GM23338 (cell line): ENCODE measurements at regions not wholly inside any gene's neighbourhood (a gene's known extent, or its start where the extent isn't known, plus 50 kb on each side); places are given as distances from the start of the nearest gene placed in this dataset.

Experiments
- ATAC-seq: fragments of 200-7000 bp; cut with Tn5 transposase; 3 replicates; pipeline ENCODE4 v1.9.1; 2020
- DNase-seq: peaks from one replicate; pipeline ENCODE4 v3.0.0-alpha.2; 2015; ENCODE audit warnings: low spot score
- H2AFZ ChIP-seq: fragments of 200-600 bp; sonication (generic); 2 replicates; pipeline ENCODE4 v1.8.0; 2016; ENCODE audit warnings: antibody characterized with exemption, mild to moderate bottlenecking, moderate library complexity
- H3F3A ChIP-seq: fragments of 200-600 bp; sonication (generic); replicated peaks from 2 replicates; pipeline ENCODE4 v1.8.0; 2017; ENCODE audit warnings: antibody characterized with exemption, mixed run types, low read depth
- H3K27ac ChIP-seq: fragments of 200-600 bp; sonication (generic); 2 replicates; pipeline ENCODE4 v1.6.1; 2016; ENCODE audit warnings: low read depth
- H3K27me3 ChIP-seq: fragments of 200-600 bp; sonication (generic); 2 replicates; pipeline ENCODE4 v1.8.0; 2016; ENCODE audit warnings: mild to moderate bottlenecking, mixed run types, moderate library complexity; ENCODE audit not compliant: insufficient read depth
- H3K36me3 ChIP-seq: fragments of 200-600 bp; sonication (generic); 2 replicates; pipeline ENCODE4 v1.8.0; 2016; ENCODE audit warnings: mild to moderate bottlenecking; ENCODE audit not compliant: insufficient read depth
- H3K4me1 ChIP-seq: fragments of 200-600 bp; sonication (generic); 2 replicates; pipeline ENCODE4 v1.8.0; 2016; ENCODE audit warnings: mild to moderate bottlenecking, moderate library complexity; ENCODE audit not compliant: insufficient read depth
- H3K4me2 ChIP-seq: fragments of 200-600 bp; sonication (generic); 2 replicates; pipeline ENCODE4 v1.7.1; 2017; ENCODE audit warnings: mixed run types
- H3K4me3 ChIP-seq: fragments of 200-600 bp; sonication (generic); 2 replicates; pipeline ENCODE4 v1.6.1; 2016; ENCODE audit warnings: mixed run types
- H3K79me2 ChIP-seq: fragments of 200-600 bp; sonication (generic); replicated peaks from 2 replicates; pipeline ENCODE4 v1.8.0; 2017; ENCODE audit warnings: mild to moderate bottlenecking; ENCODE audit not compliant: insufficient read depth
- H3K9me2 ChIP-seq: fragments of 200-600 bp; sonication (generic); 2 replicates; pipeline ENCODE4 v1.8.0; 2017; ENCODE audit not compliant: insufficient read depth
- H4K20me1 ChIP-seq: fragments of 200-600 bp; sonication (generic); replicated peaks from 2 replicates; pipeline ENCODE4 v1.8.0; 2017; ENCODE audit warnings: mild to moderate bottlenecking; ENCODE audit not compliant: insufficient read depth
- H3K27ac Mint-ChIP-seq: 2 replicates; pipeline ENCODE4 v1.8.0; 2020; ENCODE audit warnings: inconsistent platforms, mild to moderate bottlenecking, moderate library complexity, mixed read lengths
- H3K27me3 Mint-ChIP-seq: 3 replicates; pipeline ENCODE4 v1.8.0; 2022; ENCODE audit warnings: low read depth, mild to moderate bottlenecking, moderate library complexity, mixed read lengths, inconsistent platforms; ENCODE audit not compliant: insufficient read depth, poor library complexity
- H3K36me3 Mint-ChIP-seq: 3 replicates; pipeline ENCODE4 v1.8.0; 2021; ENCODE audit warnings: low read depth, mild to moderate bottlenecking, inconsistent platforms, moderate library complexity, mixed read lengths
- H3K4me1 Mint-ChIP-seq: 3 replicates; pipeline ENCODE4 v1.8.0; 2020; ENCODE audit warnings: mild to moderate bottlenecking, inconsistent platforms, mixed read lengths
- H3K4me3 Mint-ChIP-seq: 3 replicates; pipeline ENCODE4 v1.8.0; 2021; ENCODE audit warnings: moderate library complexity, mild to moderate bottlenecking, inconsistent platforms, mixed read lengths
- H3K9me3 Mint-ChIP-seq: 3 replicates; pipeline ENCODE4 v1.8.0; 2020; ENCODE audit warnings: moderate library complexity, mild to moderate bottlenecking, inconsistent platforms, mixed read lengths
- CREB1 ChIP-seq: fragments of 250-450 bp; sonication (Bioruptor Pico); IDR thresholded peaks from 2 replicates; pipeline ENCODE4 v1.5.0; 2020; ENCODE audit warnings: low read depth, mild to moderate bottlenecking, moderate library complexity
- CTCF ChIP-seq, 2 experiments: fragments of 200-600 bp in 1 of 2; sonication (generic) in 1 of 2; conservative IDR thresholded peaks; 2 replicates each; pipeline versions ENCODE4 v1.5.1 to v1.6.1; 2016 to 2017; ENCODE audit warnings: antibody characterized with exemption in 2 of 2, low read depth in 2 of 2, mild to moderate bottlenecking in 2 of 2, moderate library complexity in 1 of 2
- ETS1 ChIP-seq: IDR thresholded peaks from 2 replicates; pipeline ENCODE4 v1.6.1; 2016; ENCODE audit warnings: antibody characterized with exemption
- EZH2 ChIP-seq: fragments of 200-600 bp; sonication (generic); IDR thresholded peaks from one replicate; pipeline ENCODE4 v1.8.0; 2017; ENCODE audit warnings: antibody characterized with exemption, mild to moderate bottlenecking, low read depth; ENCODE audit not compliant: unreplicated experiment
- EZH2phosphoT487 ChIP-seq: fragments of 200-600 bp; sonication (generic); IDR thresholded peaks from one replicate; pipeline ENCODE4 v1.8.1; 2018; ENCODE audit warnings: antibody characterized with exemption; ENCODE audit not compliant: unreplicated experiment
- JUNB ChIP-seq: IDR thresholded peaks from one replicate; pipeline ENCODE4 v1.6.1; 2016; ENCODE audit warnings: antibody characterized with exemption; ENCODE audit not compliant: unreplicated experiment
- NANOG ChIP-seq: IDR thresholded peaks from 2 replicates; pipeline ENCODE4 v1.6.1; 2016; ENCODE audit warnings: antibody characterized with exemption, borderline replicate concordance
- POLR2AphosphoS5 ChIP-seq: IDR thresholded peaks from 2 replicates; pipeline ENCODE4 v1.6.1; 2016; ENCODE audit warnings: antibody characterized with exemption, low read depth
- STAT1 ChIP-seq: IDR thresholded peaks from one replicate; pipeline ENCODE4 v1.6.1; 2016; ENCODE audit warnings: antibody characterized with exemption; ENCODE audit not compliant: unreplicated experiment
- ZNF114 ChIP-seq: fragments of 250-450 bp; sonication (Bioruptor Pico); IDR thresholded peaks from 2 replicates; pipeline ENCODE4 v1.5.0; 2020; ENCODE audit warnings: mild to moderate bottlenecking, moderate library complexity
- ZNF331 ChIP-seq: fragments of 250-450 bp; sonication (Bioruptor Pico); IDR thresholded peaks from 2 replicates; pipeline ENCODE4 v1.5.0; 2020; ENCODE audit warnings: low read depth, mild to moderate bottlenecking, moderate library complexity
- ZNF462 ChIP-seq: fragments of 250-450 bp; sonication (Bioruptor Pico); IDR thresholded peaks from 2 replicates; pipeline ENCODE4 v1.5.0; 2020; ENCODE audit warnings: mild to moderate bottlenecking, moderate library complexity
- TF ChIP-seq, protein P1 (sequence below): IDR thresholded peaks from one replicate; pipeline ENCODE4 v1.6.1; 2018; ENCODE audit warnings: antibody characterized with exemption; ENCODE audit not compliant: unreplicated experiment

- Mint-ChIP-seq H3K9me3 (no peaks in the 10 kb centered on the region), H3K4me1 (peaks cover 15% of the 10 kb centered on the region; the same call in 2 of the 3 replicates), H3K36me3 (no peaks in the 10 kb centered on the region), H3K27ac (no peak overlapping the region), H3K4me3 (no peak overlapping the region), H3K27me3 (no peaks in the 10 kb centered on the region)
- no peaks in the 10 kb centered on the region for H3K79me2 ChIP-seq
- TF ChIP-seq NANOG (no peak), JUNB (no peak), CTCF (conservative IDR thresholded peaks at IDR 0.05; ENCODE audit: low read depth in 2 of 2) (no peak), POLR2AphosphoS5 (no peak), ETS1 (no peak), EZH2phosphoT487 (no peak), ZNF462 (no peak), ZNF331 (CRISPR knock-in tag) (no peak), STAT1 (no peak), CREB1 (CRISPR knock-in tag) (no peak), ZNF114 (CRISPR knock-in tag) (no peak), EZH2 (no peak)
- TF ChIP-seq, protein P1, sequence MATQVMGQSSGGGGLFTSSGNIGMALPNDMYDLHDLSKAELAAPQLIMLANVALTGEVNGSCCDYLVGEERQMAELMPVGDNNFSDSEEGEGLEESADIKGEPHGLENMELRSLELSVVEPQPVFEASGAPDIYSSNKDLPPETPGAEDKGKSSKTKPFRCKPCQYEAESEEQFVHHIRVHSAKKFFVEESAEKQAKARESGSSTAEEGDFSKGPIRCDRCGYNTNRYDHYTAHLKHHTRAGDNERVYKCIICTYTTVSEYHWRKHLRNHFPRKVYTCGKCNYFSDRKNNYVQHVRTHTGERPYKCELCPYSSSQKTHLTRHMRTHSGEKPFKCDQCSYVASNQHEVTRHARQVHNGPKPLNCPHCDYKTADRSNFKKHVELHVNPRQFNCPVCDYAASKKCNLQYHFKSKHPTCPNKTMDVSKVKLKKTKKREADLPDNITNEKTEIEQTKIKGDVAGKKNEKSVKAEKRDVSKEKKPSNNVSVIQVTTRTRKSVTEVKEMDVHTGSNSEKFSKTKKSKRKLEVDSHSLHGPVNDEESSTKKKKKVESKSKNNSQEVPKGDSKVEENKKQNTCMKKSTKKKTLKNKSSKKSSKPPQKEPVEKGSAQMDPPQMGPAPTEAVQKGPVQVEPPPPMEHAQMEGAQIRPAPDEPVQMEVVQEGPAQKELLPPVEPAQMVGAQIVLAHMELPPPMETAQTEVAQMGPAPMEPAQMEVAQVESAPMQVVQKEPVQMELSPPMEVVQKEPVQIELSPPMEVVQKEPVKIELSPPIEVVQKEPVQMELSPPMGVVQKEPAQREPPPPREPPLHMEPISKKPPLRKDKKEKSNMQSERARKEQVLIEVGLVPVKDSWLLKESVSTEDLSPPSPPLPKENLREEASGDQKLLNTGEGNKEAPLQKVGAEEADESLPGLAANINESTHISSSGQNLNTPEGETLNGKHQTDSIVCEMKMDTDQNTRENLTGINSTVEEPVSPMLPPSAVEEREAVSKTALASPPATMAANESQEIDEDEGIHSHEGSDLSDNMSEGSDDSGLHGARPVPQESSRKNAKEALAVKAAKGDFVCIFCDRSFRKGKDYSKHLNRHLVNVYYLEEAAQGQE = no peak
- ATAC-seq (no peak), DNase-seq (no peak)
- no peak overlapping the region for H3K27ac ChIP-seq
- H2AFZ ChIP-seq = no peak overlapping the region
- H3K9me2 ChIP-seq = no peaks in the 10 kb centered on the region
- no peak overlapping the region for H3K4me3 ChIP-seq
- H3K4me1 ChIP-seq = peaks cover 13% of the 10 kb centered on the region
- no peaks in the 10 kb centered on the region for H3F3A ChIP-seq
- no peaks in the 10 kb centered on the region for H4K20me1 ChIP-seq
- no peak overlapping the region for H3K4me2 ChIP-seq
- H3K27me3 ChIP-seq = no peaks in the 10 kb centered on the region
- H3K36me3 ChIP-seq = no peaks in the 10 kb centered on the region
These were observed 808.9 kb upstream of the RAB6C start for GRCh38 chr2:129170570-129170969.
